ENCODE measurements at regions not wholly inside any gene's neighbourhood (a gene's known extent, or its start where the extent isn't known, plus 50 kb on each side); places are given as distances from the start of the nearest gene placed in this dataset.

GRCh38 chr21:27614231-27614630, 647.3 kb upstream of the ADAMTS5 start:
- TF ChIP-seq POLR2A (IDR thresholded peaks at IDR 0.05) (no peak), CTCF (IDR thresholded peaks at IDR 0.05) (no peak), POLR2AphosphoS5 (IDR thresholded peaks at IDR 0.05) (no peak), EP300 (IDR thresholded peaks at IDR 0.05) (no peak)
